IMR-90 (cell line): ENCODE measurements at regions not wholly inside any gene's neighbourhood (a gene's known extent, or its start where the extent isn't known, plus 50 kb on each side); places are given as distances from the start of the nearest gene placed in this dataset.

Experiments used
- ATAC-seq: fragments of 200-7000 bp; cut with Tn5 transposase; 2 replicates; pipeline ENCODE4 v1.9.1; 2020; ENCODE audit warnings: low read depth, mild to moderate bottlenecking, moderate library complexity
- BruUV-seq: library from RNA; stranded (reverse); fragments of 400-500 nt; replicated peaks from 2 replicates; lab custom pipeline; 2021; lab: Mats Ljungman, UMichigan
- CTCF ChIA-PET: fragments of 300-600 bp; formaldehyde crosslinking; extraction: SDS; loops from one replicate; lab custom pipeline; 2021; ENCODE audit warnings: antibody characterized with exemption; lab: Yijun Ruan, JAX
- POLR2A ChIA-PET: fragments of 300-600 bp; sonication (Branson Sonifier 250); formaldehyde crosslinking; loops from one replicate; lab custom pipeline; 2022; ENCODE audit warnings: antibody characterized with exemption; ENCODE audit not compliant: unreplicated experiment; lab: Charles Lee
- DNase-seq: peaks from one replicate; pipeline ENCODE4 v3.0.0; 2013
- H2AFZ ChIP-seq: replicated peaks from 2 replicates; pipeline ENCODE3; 2013; ENCODE audit warnings: low read length, mild to moderate bottlenecking; ENCODE audit not compliant: poor library complexity
- H2AK5ac ChIP-seq: 2 replicates; pipeline ENCODE4 v1.6.1; 2013; ENCODE audit warnings: low read depth, low read length, inconsistent platforms
- H2AK9ac ChIP-seq: replicated peaks from 2 replicates; pipeline ENCODE3; 2013; ENCODE audit warnings: mild to moderate bottlenecking, low read depth, low read length, moderate library complexity; ENCODE audit not compliant: poor library complexity
- H2BK120ac ChIP-seq: 2 replicates; pipeline ENCODE4 v1.6.1; 2013; ENCODE audit warnings: low read depth, low read length, inconsistent platforms
- H2BK15ac ChIP-seq: 3 replicates; pipeline ENCODE4 v1.6.1; 2013; ENCODE audit warnings: low read depth, low read length, inconsistent platforms
- H2BK20ac ChIP-seq: 2 replicates; pipeline ENCODE4 v1.6.1; 2013; ENCODE audit warnings: low read depth, mild to moderate bottlenecking, inconsistent platforms, low read length, moderate library complexity
- H2BK5ac ChIP-seq: 2 replicates; pipeline ENCODE4 v1.6.1; 2013; ENCODE audit warnings: mild to moderate bottlenecking, low read depth, low read length, inconsistent platforms; ENCODE audit not compliant: poor library complexity, severe bottlenecking
- H3K14ac ChIP-seq: replicated peaks from 2 replicates; pipeline ENCODE4 v1.6.1; 2013; ENCODE audit warnings: low read depth, low read length, inconsistent platforms
- H3K18ac ChIP-seq: 2 replicates; pipeline ENCODE4 v1.6.1; 2013; ENCODE audit warnings: low read depth, low read length, control low read depth
- H3K23ac ChIP-seq: 2 replicates; pipeline ENCODE4 v1.6.1; 2013; ENCODE audit warnings: low read depth, low read length, inconsistent platforms
- H3K27ac ChIP-seq: 2 replicates; pipeline ENCODE4 v1.5.1; 2013; ENCODE audit warnings: mild to moderate bottlenecking, control low read depth, low read length; ENCODE audit not compliant: insufficient read depth
- H3K27me3 ChIP-seq: 2 replicates; pipeline ENCODE4 v1.6.1; 2013; ENCODE audit warnings: low read length; ENCODE audit not compliant: control insufficient read depth, insufficient read depth
- H3K36me3 ChIP-seq: 2 replicates; pipeline ENCODE4 v1.6.1; 2013; ENCODE audit warnings: low read length, mixed read lengths; ENCODE audit not compliant: control insufficient read depth, insufficient read depth
- H3K4ac ChIP-seq: 2 replicates; pipeline ENCODE4 v1.6.1; 2013; ENCODE audit warnings: low read depth, low read length, inconsistent platforms
- H3K4me1 ChIP-seq: 2 replicates; pipeline ENCODE4 v1.6.1; 2013; ENCODE audit warnings: low read length, mixed read lengths; ENCODE audit not compliant: control insufficient read depth, insufficient read depth
- H3K4me2 ChIP-seq: 2 replicates; pipeline ENCODE4 v1.6.1; 2013; ENCODE audit warnings: low read depth, mild to moderate bottlenecking, control low read depth, low read length, moderate library complexity
- H3K4me3 ChIP-seq: 2 replicates; pipeline ENCODE4 v1.5.1; 2013; ENCODE audit warnings: low read depth, mild to moderate bottlenecking, control low read depth, low read length, moderate library complexity; ENCODE audit not compliant: insufficient read depth
- H3K56ac ChIP-seq: 2 replicates; pipeline ENCODE4 v1.6.1; 2013; ENCODE audit warnings: low read length, inconsistent platforms; ENCODE audit not compliant: insufficient read depth; ENCODE audit errors: extremely low read depth
- H3K79me1 ChIP-seq, 2 experiments: 2 replicates each; pipeline ENCODE4 v1.6.1; 2013; ENCODE audit warnings: low read length in 2 of 2, inconsistent platforms in 1 of 2, low read depth in 1 of 2
- H3K9ac ChIP-seq: 2 replicates; pipeline ENCODE4 v1.6.1; 2013; ENCODE audit warnings: low read depth, low read length, control low read depth
- H3K9me1 ChIP-seq: 2 replicates; pipeline ENCODE4 v1.6.1; 2013; ENCODE audit warnings: low read length, inconsistent platforms; ENCODE audit not compliant: insufficient read depth
- H3K9me3 ChIP-seq: 2 replicates; pipeline ENCODE4 v1.6.1; 2013; ENCODE audit warnings: low read length; ENCODE audit not compliant: control insufficient read depth, insufficient read depth
- H4K20me1 ChIP-seq: 2 replicates; pipeline ENCODE4 v1.6.1; 2013; ENCODE audit warnings: low read length, inconsistent platforms; ENCODE audit not compliant: insufficient read depth
- H4K5ac ChIP-seq: 2 replicates; pipeline ENCODE4 v1.6.1; 2013; ENCODE audit warnings: mild to moderate bottlenecking, low read depth, low read length, control low read depth
- H4K8ac ChIP-seq, 2 experiments: 2 replicates each; pipeline ENCODE4 v1.6.1; 2013; ENCODE audit warnings: low read depth in 2 of 2, low read length in 2 of 2, control low read depth in 1 of 2, inconsistent platforms in 1 of 2
- H4K91ac ChIP-seq: 2 replicates; pipeline ENCODE4 v1.6.1; 2013; ENCODE audit warnings: low read depth, low read length, inconsistent platforms; ENCODE audit not compliant: insufficient read depth
- BHLHE40 ChIP-seq: fragments of 150-350 bp; IDR thresholded peaks from 2 replicates; pipeline ENCODE4 v1.6.1; 2016; ENCODE audit warnings: mild to moderate bottlenecking, low read depth, low read length
- CEBPB ChIP-seq: IDR thresholded peaks from 2 replicates; pipeline ENCODE4 v1.6.1; 2012; ENCODE audit warnings: low read depth, low read length, improper control_type of control experiment
- CHD1 ChIP-seq: IDR thresholded peaks from 2 replicates; pipeline ENCODE4 v1.6.1; 2012; ENCODE audit warnings: low read depth, low read length, improper control_type of control experiment
- FOS ChIP-seq: fragments of 150-350 bp; IDR thresholded peaks from 2 replicates; pipeline ENCODE4 v1.6.1; 2016; ENCODE audit warnings: low read depth, low read length
- MAFK ChIP-seq: IDR thresholded peaks from 2 replicates; pipeline ENCODE4 v1.6.1; 2012; ENCODE audit warnings: low read depth, low read length, improper control_type of control experiment
- MAZ ChIP-seq: IDR thresholded peaks from 2 replicates; pipeline ENCODE4 v1.6.1; 2012; ENCODE audit warnings: low read depth, mild to moderate bottlenecking, low read length, improper control_type of control experiment, moderate library complexity, borderline replicate concordance
- MXI1 ChIP-seq: IDR thresholded peaks from 2 replicates; pipeline ENCODE4 v1.6.1; 2012; ENCODE audit warnings: low read depth, mild to moderate bottlenecking, low read length, moderate library complexity, borderline replicate concordance
- NFE2L2 ChIP-seq: fragments of 150-350 bp; IDR thresholded peaks from 2 replicates; pipeline ENCODE4 v1.6.1; 2016; ENCODE audit warnings: low read depth, mild to moderate bottlenecking, low read length
- POLR2A ChIP-seq: IDR thresholded peaks from 2 replicates; pipeline ENCODE4 v1.6.1; 2012; ENCODE audit warnings: mild to moderate bottlenecking, low read depth, low read length
- RAD21 ChIP-seq: IDR thresholded peaks from 2 replicates; pipeline ENCODE4 v1.6.1; 2012; ENCODE audit warnings: low read length, improper control_type of control experiment
- RCOR1 ChIP-seq: IDR thresholded peaks from 2 replicates; pipeline ENCODE4 v1.6.1; 2012; ENCODE audit warnings: mild to moderate bottlenecking, low read length, improper control_type of control experiment; ENCODE audit not compliant: insufficient replicate concordance
- RFX5 ChIP-seq: IDR thresholded peaks from 2 replicates; pipeline ENCODE4 v1.8.0; 2012; ENCODE audit warnings: low read depth, mild to moderate bottlenecking, low read length, moderate library complexity
- SMC3 ChIP-seq: fragments of 150-350 bp; IDR thresholded peaks from 2 replicates; pipeline ENCODE4 v1.6.1; 2016; ENCODE audit warnings: low read depth, mild to moderate bottlenecking, antibody characterized with exemption, low read length, moderate library complexity
- WGBS, 2 experiments: methylation state at CpG; one replicate each; pipeline versions ENCODE4 v1.1.5 to v1.1.7; 2013; ENCODE audit warnings: missing lambda C conversion rate in 2 of 2; ENCODE audit not compliant: insufficient read length in 1 of 2; ENCODE audit errors: extremely low coverage in 2 of 2; 5-methylcytosine and 5-hydroxymethylcytosine counted together
- dilution Hi-C: fragments of 300-500 bp; cut with HindIII; formaldehyde crosslinking; loops from one replicate; pipeline ENCODE4 v1.14.3; 2018; ENCODE audit warnings: low sequenced_read_pairs; ENCODE audit not compliant: unreplicated experiment
- in situ Hi-C: fragments of 300-500 bp; cut with MboI; formaldehyde crosslinking; loops from 3 replicates; pipeline ENCODE4 v1.14.3; 2019; ENCODE audit warnings: low sequenced_read_pairs, inconsistent platforms, mixed read lengths
- intact Hi-C: fragments of 100-400 bp; cut with micrococcal nuclease; formaldehyde crosslinking; loops from 2 replicates; pipeline ENCODE4 v1.10.0; 2022
- TF ChIP-seq, protein P1 (sequence below): fragments of 150-350 bp; IDR thresholded peaks from 2 replicates; pipeline ENCODE4 v1.6.1; 2017; ENCODE audit warnings: mild to moderate bottlenecking, antibody characterized with exemption, low read length, low read depth
- TF ChIP-seq, protein P2 (sequence below): fragments of 150-350 bp; IDR thresholded peaks from 2 replicates; pipeline ENCODE4 v1.6.1; 2016; ENCODE audit warnings: low read depth, mild to moderate bottlenecking, low read length, moderate library complexity, borderline replicate concordance
- TF ChIP-seq, protein P3 (sequence below): conservative IDR thresholded peaks from 2 replicates; pipeline ENCODE4 v1.5.1; 2012; ENCODE audit warnings: mild to moderate bottlenecking, low read depth, low read length, improper control_type of control experiment

DNA sequence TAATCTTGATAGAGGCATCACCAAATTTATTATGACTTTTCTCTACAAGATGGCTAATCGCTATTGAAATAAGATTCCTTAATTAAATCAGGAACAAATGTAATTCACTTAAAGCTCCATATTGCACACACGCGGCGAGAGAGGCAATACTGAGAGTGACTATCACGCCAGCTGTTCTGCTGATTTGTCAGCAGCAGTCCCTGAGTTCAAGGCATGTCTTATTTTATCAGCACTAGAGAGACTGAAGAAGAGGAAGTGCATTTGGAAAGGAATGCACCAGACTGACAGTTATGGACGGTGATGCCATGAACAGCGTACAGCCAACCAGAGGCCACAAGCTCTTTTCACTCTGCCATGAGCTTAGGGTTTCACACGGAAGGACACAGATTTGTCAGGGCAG, 83.6 kb upstream of the SLCO3A1 start:
- no peak for ATAC-seq
- Histone ChIP-seq H2AFZ (no peak overlapping the region), H3K36me3 (no peaks in the 10 kb centered on the region), H3K4me3 (no peak overlapping the region), H2BK20ac (no peak overlapping the region), H3K9ac (no peak overlapping the region), H3K9me1 (no peaks in the 10 kb centered on the region), H3K4me2 (no peak overlapping the region), H3K27ac (no peak overlapping the region), H2BK15ac (no peak overlapping the region), H2AK5ac (no peak overlapping the region), H3K4me1 (no peaks in the 10 kb centered on the region), H3K14ac (no peak overlapping the region), H3K9me3 (no peaks in the 10 kb centered on the region), H4K20me1 (no peaks in the 10 kb centered on the region), H2BK5ac (no peak overlapping the region), H3K23ac (no peak overlapping the region), H3K18ac (no peak overlapping the region), H4K91ac (no peak overlapping the region), H3K27me3 (no peaks in the 10 kb centered on the region), H3K4ac (no peak overlapping the region), H4K5ac (no peak overlapping the region), H2BK120ac (no peak overlapping the region), H3K79me1 (no peaks in the 10 kb centered on the region), H3K56ac (no peak overlapping the region), H2AK9ac (no peak overlapping the region), H4K8ac (no peak overlapping the region)
- in situ Hi-C loops (no loop called here), dilution Hi-C loops (no loop called here), intact Hi-C loops (no loop called here)
- ChIA-PET CTCF (no interaction called here), POLR2A (no interaction called here)
- TF ChIP-seq, protein P1, sequence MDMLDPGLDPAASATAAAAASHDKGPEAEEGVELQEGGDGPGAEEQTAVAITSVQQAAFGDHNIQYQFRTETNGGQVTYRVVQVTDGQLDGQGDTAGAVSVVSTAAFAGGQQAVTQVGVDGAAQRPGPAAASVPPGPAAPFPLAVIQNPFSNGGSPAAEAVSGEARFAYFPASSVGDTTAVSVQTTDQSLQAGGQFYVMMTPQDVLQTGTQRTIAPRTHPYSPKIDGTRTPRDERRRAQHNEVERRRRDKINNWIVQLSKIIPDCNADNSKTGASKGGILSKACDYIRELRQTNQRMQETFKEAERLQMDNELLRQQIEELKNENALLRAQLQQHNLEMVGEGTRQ = no peak
- TF ChIP-seq, protein P2, sequence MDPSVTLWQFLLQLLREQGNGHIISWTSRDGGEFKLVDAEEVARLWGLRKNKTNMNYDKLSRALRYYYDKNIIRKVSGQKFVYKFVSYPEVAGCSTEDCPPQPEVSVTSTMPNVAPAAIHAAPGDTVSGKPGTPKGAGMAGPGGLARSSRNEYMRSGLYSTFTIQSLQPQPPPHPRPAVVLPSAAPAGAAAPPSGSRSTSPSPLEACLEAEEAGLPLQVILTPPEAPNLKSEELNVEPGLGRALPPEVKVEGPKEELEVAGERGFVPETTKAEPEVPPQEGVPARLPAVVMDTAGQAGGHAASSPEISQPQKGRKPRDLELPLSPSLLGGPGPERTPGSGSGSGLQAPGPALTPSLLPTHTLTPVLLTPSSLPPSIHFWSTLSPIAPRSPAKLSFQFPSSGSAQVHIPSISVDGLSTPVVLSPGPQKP = no peak
- TF ChIP-seq, protein P3, sequence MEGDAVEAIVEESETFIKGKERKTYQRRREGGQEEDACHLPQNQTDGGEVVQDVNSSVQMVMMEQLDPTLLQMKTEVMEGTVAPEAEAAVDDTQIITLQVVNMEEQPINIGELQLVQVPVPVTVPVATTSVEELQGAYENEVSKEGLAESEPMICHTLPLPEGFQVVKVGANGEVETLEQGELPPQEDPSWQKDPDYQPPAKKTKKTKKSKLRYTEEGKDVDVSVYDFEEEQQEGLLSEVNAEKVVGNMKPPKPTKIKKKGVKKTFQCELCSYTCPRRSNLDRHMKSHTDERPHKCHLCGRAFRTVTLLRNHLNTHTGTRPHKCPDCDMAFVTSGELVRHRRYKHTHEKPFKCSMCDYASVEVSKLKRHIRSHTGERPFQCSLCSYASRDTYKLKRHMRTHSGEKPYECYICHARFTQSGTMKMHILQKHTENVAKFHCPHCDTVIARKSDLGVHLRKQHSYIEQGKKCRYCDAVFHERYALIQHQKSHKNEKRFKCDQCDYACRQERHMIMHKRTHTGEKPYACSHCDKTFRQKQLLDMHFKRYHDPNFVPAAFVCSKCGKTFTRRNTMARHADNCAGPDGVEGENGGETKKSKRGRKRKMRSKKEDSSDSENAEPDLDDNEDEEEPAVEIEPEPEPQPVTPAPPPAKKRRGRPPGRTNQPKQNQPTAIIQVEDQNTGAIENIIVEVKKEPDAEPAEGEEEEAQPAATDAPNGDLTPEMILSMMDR = no peak
- TF ChIP-seq CEBPB = no peak
- no peak for TF ChIP-seq NFE2L2
- no peak for TF ChIP-seq SMC3
- no peak for TF ChIP-seq CHD1
- no peak for TF ChIP-seq RFX5
- TF ChIP-seq MXI1 = no peak
- no peak for TF ChIP-seq FOS
- TF ChIP-seq RCOR1 = no peak
- TF ChIP-seq MAFK = no peak
- TF ChIP-seq BHLHE40 = no peak
- TF ChIP-seq RAD21 = no peak
- no peak for TF ChIP-seq MAZ
- no peak for TF ChIP-seq POLR2A
- no TSS peak for BruUV-seq
- DNase-seq = no peak
- WGBS, 2 experiments = 0% methylated on average over 1 of the region's 8 CpGs; no CpG with 5 or more reads in 1 of the 2 experiments
